ENCODE measurements at regions not wholly inside any gene's neighbourhood (a gene's known extent, or its start where the extent isn't known, plus 50 kb on each side); places are given as distances from the start of the nearest gene placed in this dataset.

DNA sequence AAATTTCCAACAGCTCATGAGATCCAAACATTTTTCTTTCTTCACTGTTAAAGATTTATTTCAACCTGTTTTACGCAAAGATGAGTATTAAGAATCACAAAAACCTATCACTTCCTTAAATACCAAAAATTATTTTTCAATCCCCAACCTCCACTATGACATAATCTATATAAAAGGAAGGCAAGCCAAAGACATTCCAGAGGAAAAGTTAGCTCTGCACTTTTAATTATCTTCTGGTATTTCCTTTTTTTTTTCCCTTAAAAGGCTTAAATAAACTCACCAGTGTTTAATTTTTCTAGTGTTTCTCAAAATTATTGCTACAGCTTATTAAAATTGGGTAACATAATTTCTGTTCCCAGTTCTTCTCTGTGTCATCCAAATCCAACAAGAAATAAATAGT, 75.9 kb downstream of the BMP4 start:
- TF ChIP-seq, protein P1, sequence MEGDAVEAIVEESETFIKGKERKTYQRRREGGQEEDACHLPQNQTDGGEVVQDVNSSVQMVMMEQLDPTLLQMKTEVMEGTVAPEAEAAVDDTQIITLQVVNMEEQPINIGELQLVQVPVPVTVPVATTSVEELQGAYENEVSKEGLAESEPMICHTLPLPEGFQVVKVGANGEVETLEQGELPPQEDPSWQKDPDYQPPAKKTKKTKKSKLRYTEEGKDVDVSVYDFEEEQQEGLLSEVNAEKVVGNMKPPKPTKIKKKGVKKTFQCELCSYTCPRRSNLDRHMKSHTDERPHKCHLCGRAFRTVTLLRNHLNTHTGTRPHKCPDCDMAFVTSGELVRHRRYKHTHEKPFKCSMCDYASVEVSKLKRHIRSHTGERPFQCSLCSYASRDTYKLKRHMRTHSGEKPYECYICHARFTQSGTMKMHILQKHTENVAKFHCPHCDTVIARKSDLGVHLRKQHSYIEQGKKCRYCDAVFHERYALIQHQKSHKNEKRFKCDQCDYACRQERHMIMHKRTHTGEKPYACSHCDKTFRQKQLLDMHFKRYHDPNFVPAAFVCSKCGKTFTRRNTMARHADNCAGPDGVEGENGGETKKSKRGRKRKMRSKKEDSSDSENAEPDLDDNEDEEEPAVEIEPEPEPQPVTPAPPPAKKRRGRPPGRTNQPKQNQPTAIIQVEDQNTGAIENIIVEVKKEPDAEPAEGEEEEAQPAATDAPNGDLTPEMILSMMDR (conservative IDR thresholded peaks at IDR 0.05 in 1 of 2, IDR thresholded peaks at IDR 0.05 in 1 of 2; ENCODE audit: extremely low read depth in 1 of 2, insufficient read depth in 1 of 2, low read depth in 1 of 2, low read length in 2 of 2): no peak
- TF ChIP-seq EZH2 (IDR thresholded peaks at IDR 0.05; ENCODE audit: borderline replicate concordance, low read length): no peak
